ENCODE measurements at regions not wholly inside any gene's neighbourhood (a gene's known extent, or its start where the extent isn't known, plus 50 kb on each side); places are given as distances from the start of the nearest gene placed in this dataset.

DNA sequence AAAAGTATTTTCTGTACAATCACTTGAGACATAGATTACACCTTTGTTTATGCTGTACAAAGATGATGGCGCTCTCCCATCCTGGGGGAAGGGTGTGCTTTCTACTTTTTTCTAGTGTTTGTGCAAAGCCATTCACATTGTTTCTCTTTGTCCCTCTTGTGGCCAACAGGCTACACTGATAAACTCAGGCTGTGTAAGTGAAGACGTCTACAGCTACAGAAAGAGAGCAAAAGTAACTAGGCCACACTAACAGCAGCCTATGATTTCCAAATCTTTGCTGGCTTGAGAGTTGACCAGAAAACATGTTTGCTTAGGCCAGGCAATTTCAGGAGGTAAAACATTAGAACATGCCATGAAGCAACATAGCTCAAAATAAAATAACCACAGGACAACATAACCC is 75.1 kb downstream of the FOXB1 start:
- no peak overlapping the region for H3K4me3 ChIP-seq (ENCODE audit: low read depth, low read length)
- TF ChIP-seq, protein P1, sequence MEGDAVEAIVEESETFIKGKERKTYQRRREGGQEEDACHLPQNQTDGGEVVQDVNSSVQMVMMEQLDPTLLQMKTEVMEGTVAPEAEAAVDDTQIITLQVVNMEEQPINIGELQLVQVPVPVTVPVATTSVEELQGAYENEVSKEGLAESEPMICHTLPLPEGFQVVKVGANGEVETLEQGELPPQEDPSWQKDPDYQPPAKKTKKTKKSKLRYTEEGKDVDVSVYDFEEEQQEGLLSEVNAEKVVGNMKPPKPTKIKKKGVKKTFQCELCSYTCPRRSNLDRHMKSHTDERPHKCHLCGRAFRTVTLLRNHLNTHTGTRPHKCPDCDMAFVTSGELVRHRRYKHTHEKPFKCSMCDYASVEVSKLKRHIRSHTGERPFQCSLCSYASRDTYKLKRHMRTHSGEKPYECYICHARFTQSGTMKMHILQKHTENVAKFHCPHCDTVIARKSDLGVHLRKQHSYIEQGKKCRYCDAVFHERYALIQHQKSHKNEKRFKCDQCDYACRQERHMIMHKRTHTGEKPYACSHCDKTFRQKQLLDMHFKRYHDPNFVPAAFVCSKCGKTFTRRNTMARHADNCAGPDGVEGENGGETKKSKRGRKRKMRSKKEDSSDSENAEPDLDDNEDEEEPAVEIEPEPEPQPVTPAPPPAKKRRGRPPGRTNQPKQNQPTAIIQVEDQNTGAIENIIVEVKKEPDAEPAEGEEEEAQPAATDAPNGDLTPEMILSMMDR (IDR thresholded peaks at IDR 0.05; ENCODE audit: insufficient read depth, low read depth, low read length) = peak; percentile 24
- no peak for DNase-seq (ENCODE audit: low read depth)

DNA sequence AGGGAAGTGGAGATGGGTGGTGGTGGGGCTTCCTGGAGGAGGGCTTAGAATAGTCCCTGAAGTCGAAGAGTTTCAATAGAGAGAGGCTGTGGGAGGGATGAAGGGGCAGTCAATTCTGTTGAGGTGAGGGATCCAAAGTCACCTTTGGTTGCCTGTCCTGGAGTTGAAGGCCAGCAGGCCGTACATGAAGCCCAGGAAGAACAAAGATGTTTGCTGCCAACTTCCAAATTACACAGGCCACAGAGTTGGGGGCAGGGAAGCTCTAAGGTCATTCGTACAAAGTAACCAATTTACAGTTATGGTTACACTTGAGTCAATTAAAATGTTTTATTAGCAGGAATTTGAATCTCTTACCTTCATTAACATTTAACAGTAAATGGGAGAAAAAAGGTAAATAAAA is 77.9 kb downstream of the FOXB1 start:
- no peak overlapping the region for H3K4me3 ChIP-seq (ENCODE audit: low read depth, low read length)
- DNase-seq (ENCODE audit: low read depth) = no peak
- TF ChIP-seq, protein P1 (IDR thresholded peaks at IDR 0.05; ENCODE audit: insufficient read depth, low read depth, low read length) = no peak

DNA sequence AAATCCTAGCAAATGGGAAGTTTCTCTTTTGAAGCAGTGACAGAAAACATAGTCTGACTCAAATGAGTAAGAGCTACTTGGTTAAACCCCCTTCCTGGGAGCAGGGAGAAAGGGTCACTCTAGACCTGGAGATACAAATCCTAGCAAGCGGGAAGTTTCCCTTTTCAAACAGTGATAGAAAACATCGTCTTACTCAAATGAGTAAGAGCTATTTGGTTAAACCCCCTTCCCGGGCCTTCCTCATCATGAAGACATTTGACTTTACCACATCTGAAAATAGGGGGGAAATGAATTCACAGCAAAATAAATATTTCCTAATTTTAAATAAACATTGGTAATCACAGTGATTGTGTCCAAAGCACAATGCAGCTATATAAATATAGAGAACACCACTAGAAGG is 79.2 kb downstream of the FOXB1 start:
- no peak for DNase-seq (ENCODE audit: low read depth)
- TF ChIP-seq, protein P1 (IDR thresholded peaks at IDR 0.05; ENCODE audit: insufficient read depth, low read depth, low read length) = no peak

DNA sequence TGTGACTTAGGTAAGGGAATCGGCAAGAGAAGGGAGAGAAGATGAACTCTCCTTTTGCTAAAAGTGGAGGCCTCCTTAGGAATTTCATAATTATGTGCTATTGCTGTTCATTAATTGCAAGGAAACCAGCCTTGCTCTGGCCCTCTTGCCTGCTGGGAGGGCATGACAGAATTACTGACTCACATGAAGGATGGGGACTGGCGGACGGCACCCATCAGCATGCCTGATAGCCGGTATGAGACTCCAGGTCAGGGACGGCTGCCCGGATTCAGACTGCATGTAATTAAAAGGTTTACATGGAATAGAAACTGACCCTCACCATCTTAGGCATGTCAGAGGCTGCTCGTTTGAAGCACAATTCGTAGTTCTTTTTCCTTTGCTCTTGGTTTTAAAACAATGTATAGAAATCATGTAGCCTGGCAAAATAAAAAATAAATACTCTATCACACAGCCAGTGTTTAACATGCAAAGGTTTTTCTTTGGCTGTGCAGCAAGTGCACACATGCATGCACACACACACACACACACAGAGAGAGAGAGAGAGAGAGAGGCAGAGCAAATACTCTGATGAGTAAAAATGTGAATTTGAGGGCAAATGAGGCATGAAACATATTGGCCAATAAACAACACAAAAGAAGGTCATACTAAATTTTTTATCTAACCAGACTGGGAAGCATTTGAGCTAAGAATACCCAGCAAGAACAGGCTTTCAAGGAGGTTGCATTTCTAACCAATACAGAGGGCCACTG is 82.7 kb downstream of the FOXB1 start:
- H3K4me3 ChIP-seq (ENCODE audit: low read depth, low read length) = no peak overlapping the region
- no peak for DNase-seq (ENCODE audit: low read depth)
- TF ChIP-seq, protein P1 (IDR thresholded peaks at IDR 0.05; ENCODE audit: insufficient read depth, low read depth, low read length) = no peak

More for the DNA sequence above, 79.2 kb downstream of the FOXB1 start:
- no peak overlapping the region for H3K4me3 ChIP-seq (ENCODE audit: low read depth, low read length)

DNA sequence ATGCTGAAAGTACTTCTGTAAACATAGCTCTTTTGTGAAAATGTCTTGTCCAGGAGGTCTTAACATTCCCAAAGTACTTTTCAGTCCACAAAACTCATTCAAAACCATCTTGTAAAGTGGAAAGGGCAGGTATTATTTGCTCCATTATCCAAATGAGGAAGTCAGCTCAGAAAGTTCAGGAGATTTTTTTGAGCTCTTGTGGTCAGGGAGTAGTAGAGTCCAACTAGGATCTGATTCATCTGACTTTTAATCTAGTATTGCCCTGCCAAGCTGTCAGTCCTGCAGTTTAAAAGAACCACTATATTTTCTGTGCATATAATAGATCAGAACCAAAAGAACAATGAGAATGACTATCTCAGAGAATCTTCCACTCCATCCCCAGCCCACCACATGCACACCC is 83.5 kb downstream of the FOXB1 start:
- no peak for DNase-seq (ENCODE audit: low read depth)
- H3K4me3 ChIP-seq (ENCODE audit: low read depth, low read length) = no peak overlapping the region
- TF ChIP-seq, protein P1 (IDR thresholded peaks at IDR 0.05; ENCODE audit: insufficient read depth, low read depth, low read length) = no peak

DNA sequence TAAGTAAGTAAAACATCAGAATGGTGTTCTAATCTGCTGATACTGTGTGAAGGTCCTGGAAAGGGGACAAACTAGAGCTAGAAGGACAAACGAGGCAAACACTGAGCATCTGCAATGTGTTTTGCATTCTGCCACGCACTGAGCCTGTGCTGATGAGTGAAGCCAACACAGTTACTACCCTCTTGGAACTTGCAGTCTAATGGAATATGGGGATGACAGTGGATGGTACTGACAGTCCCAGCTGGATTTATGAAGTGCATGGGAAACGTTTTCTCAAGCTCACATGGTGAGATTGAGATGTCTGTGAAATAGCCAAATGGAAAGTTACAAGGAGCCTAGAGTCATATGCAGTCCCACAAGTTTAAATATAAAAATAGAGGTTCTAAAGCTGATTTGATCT is 86.6 kb downstream of the FOXB1 start:
- TF ChIP-seq, protein P1 (IDR thresholded peaks at IDR 0.05; ENCODE audit: insufficient read depth, low read depth, low read length) = no peak
- no peak overlapping the region for H3K4me3 ChIP-seq (ENCODE audit: low read depth, low read length)
- no peak for DNase-seq (ENCODE audit: low read depth)

DNA sequence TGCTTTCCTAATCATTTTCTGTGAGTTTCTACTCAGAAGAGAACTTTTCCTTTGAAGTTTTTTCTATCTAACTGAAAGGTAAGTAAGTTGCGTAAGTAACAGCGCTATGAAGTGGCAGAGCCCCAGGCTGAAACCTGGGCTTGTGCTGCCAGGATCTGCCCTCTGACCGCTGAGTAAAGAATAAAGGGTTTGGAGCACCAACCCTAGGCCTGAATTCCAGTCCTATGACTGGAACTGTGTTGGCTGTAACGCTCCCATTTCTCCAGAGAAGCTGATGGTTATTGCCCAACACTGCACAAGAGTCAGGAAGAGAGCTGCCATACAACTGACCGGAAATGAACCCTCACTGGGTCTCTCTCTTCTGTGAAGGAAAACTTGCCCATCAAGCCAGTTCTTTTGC is 87.0 kb downstream of the FOXB1 start:
- H3K4me3 ChIP-seq (ENCODE audit: low read depth, low read length) = no peak overlapping the region
- TF ChIP-seq, protein P1 (IDR thresholded peaks at IDR 0.05; ENCODE audit: insufficient read depth, low read depth, low read length) = no peak
- peak; percentile 52 for DNase-seq (ENCODE audit: low read depth)

All from fibroblast of villous mesenchyme (primary cell).